Osteoblast (primary cell): ENCODE measurements at regions not wholly inside any gene's neighbourhood (a gene's known extent, or its start where the extent isn't known, plus 50 kb on each side); places are given as distances from the start of the nearest gene placed in this dataset.
"Not testable (repeated sequence)": the region's sequence is repeated elsewhere in the genome, so short reads cannot be mapped to it uniquely, and the experiment has no call there.

ENCODE experiments used
- DNase-seq: peaks from one replicate; pipeline ENCODE4 v3.0.0; 2011; ENCODE audit warnings: low spot score, mixed read lengths; ENCODE audit not compliant: insufficient read length; ENCODE audit errors: missing footprints
- H2AFZ ChIP-seq: 2 replicates; pipeline ENCODE4 v1.6.0; 2011; ENCODE audit warnings: mild to moderate bottlenecking, low read length
- H3K27ac ChIP-seq: 2 replicates; pipeline ENCODE4 v1.5.1; 2011; ENCODE audit warnings: mild to moderate bottlenecking, low read depth, low read length, moderate library complexity
- H3K27me3 ChIP-seq: 2 replicates; pipeline ENCODE4 v1.6.0; 2012; ENCODE audit warnings: mild to moderate bottlenecking, control low read depth, inconsistent platforms, low read length, moderate library complexity; ENCODE audit not compliant: insufficient read depth
- H3K36me3 ChIP-seq: 2 replicates; pipeline ENCODE4 v1.5.1; 2011; ENCODE audit warnings: mild to moderate bottlenecking, low read length, control low read depth, moderate library complexity; ENCODE audit not compliant: insufficient read depth
- H3K4me1 ChIP-seq: 2 replicates; pipeline ENCODE4 v1.5.1; 2011; ENCODE audit warnings: mild to moderate bottlenecking, low read length, control low read depth, moderate library complexity; ENCODE audit not compliant: insufficient read depth
- H3K4me2 ChIP-seq: 2 replicates; pipeline ENCODE4 v1.6.0; 2011; ENCODE audit warnings: mild to moderate bottlenecking, low read length; ENCODE audit not compliant: insufficient read depth
- H3K4me3 ChIP-seq: fragments of 200-600 bp; sonication (generic); 3 replicates; pipeline ENCODE4 v1.5.1; 2012; ENCODE audit warnings: mild to moderate bottlenecking, low read length, inconsistent platforms; ENCODE audit not compliant: insufficient read depth
- H3K79me2 ChIP-seq: 2 replicates; pipeline ENCODE4 v1.6.0; 2012; ENCODE audit warnings: mild to moderate bottlenecking, low read length, control low read depth, inconsistent platforms; ENCODE audit not compliant: insufficient read depth
- H3K9me3 ChIP-seq: 2 replicates; pipeline ENCODE4 v1.5.1; 2011; ENCODE audit warnings: low read depth, low read length, control low read depth
- H4K20me1 ChIP-seq: 2 replicates; pipeline ENCODE4 v1.6.0; 2012; ENCODE audit warnings: mild to moderate bottlenecking, low read length, control low read depth; ENCODE audit not compliant: insufficient read depth

GRCh38 chr7:73188287-73188686, 102.4 kb upstream of the SPDYE9 start:
- H3K79me2 ChIP-seq, H3K4me1 ChIP-seq, H3K27me3 ChIP-seq, DNase-seq, H3K4me2 ChIP-seq, H2AFZ ChIP-seq, H3K36me3 ChIP-seq, H3K4me3 ChIP-seq, H4K20me1 ChIP-seq, H3K27ac ChIP-seq, H3K9me3 ChIP-seq: not testable (repeated sequence)

GRCh38 chr7:73186589-73187309, 100.9 kb upstream of the SPDYE9 start:
- not testable (repeated sequence) for H2AFZ ChIP-seq, H3K79me2 ChIP-seq, H4K20me1 ChIP-seq, H3K36me3 ChIP-seq, H3K9me3 ChIP-seq, H3K27ac ChIP-seq, H3K4me2 ChIP-seq, H3K4me1 ChIP-seq, DNase-seq, H3K27me3 ChIP-seq, H3K4me3 ChIP-seq

GRCh38 chr7:73176813-73177212, 91.0 kb upstream of the SPDYE9 start:
- H3K27ac ChIP-seq, H3K36me3 ChIP-seq, H3K4me1 ChIP-seq, H3K27me3 ChIP-seq, H4K20me1 ChIP-seq, H3K4me3 ChIP-seq, DNase-seq, H3K4me2 ChIP-seq, H3K79me2 ChIP-seq, H3K9me3 ChIP-seq, H2AFZ ChIP-seq: not testable (repeated sequence)

GRCh38 chr7:73175322-73175721, 89.5 kb upstream of the SPDYE9 start:
- not testable (repeated sequence) for H3K36me3 ChIP-seq, H3K27me3 ChIP-seq, H3K79me2 ChIP-seq, H4K20me1 ChIP-seq, H3K4me2 ChIP-seq, DNase-seq, H2AFZ ChIP-seq, H3K4me3 ChIP-seq, H3K27ac ChIP-seq, H3K9me3 ChIP-seq, H3K4me1 ChIP-seq

GRCh38 chr7:73170902-73171301, 85.1 kb upstream of the SPDYE9 start:
- H3K9me3 ChIP-seq, H3K4me1 ChIP-seq, H2AFZ ChIP-seq, H4K20me1 ChIP-seq, DNase-seq, H3K4me3 ChIP-seq, H3K27ac ChIP-seq, H3K4me2 ChIP-seq, H3K79me2 ChIP-seq, H3K27me3 ChIP-seq, H3K36me3 ChIP-seq: not testable (repeated sequence)

GRCh38 chr7:73170415-73170814, 84.6 kb upstream of the SPDYE9 start:
- H3K27ac ChIP-seq: not testable (repeated sequence)

GRCh38 chr7:73166152-73166551, 80.3 kb upstream of the SPDYE9 start:
- not testable (repeated sequence) for H3K27me3 ChIP-seq, H3K36me3 ChIP-seq, H3K4me1 ChIP-seq, H3K4me3 ChIP-seq, H3K27ac ChIP-seq, DNase-seq, H3K4me2 ChIP-seq, H4K20me1 ChIP-seq, H3K79me2 ChIP-seq, H2AFZ ChIP-seq, H3K9me3 ChIP-seq

More at GRCh38 chr7:73170415-73170814, 84.6 kb upstream of the SPDYE9 start:
- not testable (repeated sequence) for H3K4me1 ChIP-seq, H3K9me3 ChIP-seq, H3K79me2 ChIP-seq, H3K27me3 ChIP-seq, H2AFZ ChIP-seq, H4K20me1 ChIP-seq, DNase-seq, H3K36me3 ChIP-seq, H3K4me3 ChIP-seq, H3K4me2 ChIP-seq

GRCh38 chr7:73162680-73163079, 76.8 kb upstream of the SPDYE9 start:
- not testable (repeated sequence) for DNase-seq, H3K9me3 ChIP-seq, H3K4me2 ChIP-seq, H3K27ac ChIP-seq, H3K36me3 ChIP-seq, H3K79me2 ChIP-seq, H3K4me3 ChIP-seq, H2AFZ ChIP-seq, H3K27me3 ChIP-seq, H4K20me1 ChIP-seq, H3K4me1 ChIP-seq

GRCh38 chr7:73161727-73162126, 75.9 kb upstream of the SPDYE9 start:
- not testable (repeated sequence) for H4K20me1 ChIP-seq

More at GRCh38 chr7:73161727-73162126, 75.9 kb upstream of the SPDYE9 start:
- H3K27me3 ChIP-seq, H3K4me2 ChIP-seq, H3K79me2 ChIP-seq, H3K36me3 ChIP-seq, H3K4me1 ChIP-seq, H3K27ac ChIP-seq, H3K9me3 ChIP-seq, DNase-seq, H2AFZ ChIP-seq, H3K4me3 ChIP-seq: not testable (repeated sequence)
